Activated CD4-positive, CD25-positive, alpha-beta regulatory T cell treated with anti-CD3 and anti-CD28 coated beads, Interleukin-2, amount 50 U/mL, for 24 hours (primary cell): ENCODE measurements at regions not wholly inside any gene's neighbourhood (a gene's known extent, or its start where the extent isn't known, plus 50 kb on each side); places are given as distances from the start of the nearest gene placed in this dataset.
"Not testable (repeated sequence)": the region's sequence is repeated elsewhere in the genome, so short reads cannot be mapped to it uniquely, and the experiment has no call there.

ENCODE experiments used
- ATAC-seq, 2 donors: fragments of 150-1000 bp; cut with Tn5 transposase; one replicate each; pipeline ENCODE4 v1.10.0; 2021; ENCODE audit warnings: mild to moderate bottlenecking in 1 of 2, moderate library complexity in 1 of 2

DNA sequence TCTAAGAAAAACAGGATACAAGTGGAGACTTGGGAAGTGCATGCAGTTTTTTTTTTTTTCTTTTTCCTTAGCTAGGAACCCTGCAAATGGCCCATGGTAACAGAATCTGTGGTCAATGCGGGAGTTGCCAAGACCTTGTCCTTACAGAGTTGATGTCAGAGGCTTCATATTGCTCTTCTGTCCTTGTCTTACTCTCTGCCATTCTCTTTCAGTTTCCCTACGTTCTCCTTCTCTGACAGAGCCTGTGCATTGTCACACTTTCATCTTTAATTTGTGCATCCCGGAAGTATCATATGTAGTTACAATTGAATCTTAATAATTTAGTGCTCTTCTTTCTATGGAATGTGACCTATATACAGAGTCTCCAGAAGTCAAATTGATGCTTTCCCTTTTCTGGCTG lies 986.9 kb downstream of the TMEM121 start:
- ATAC-seq = no peak

DNA sequence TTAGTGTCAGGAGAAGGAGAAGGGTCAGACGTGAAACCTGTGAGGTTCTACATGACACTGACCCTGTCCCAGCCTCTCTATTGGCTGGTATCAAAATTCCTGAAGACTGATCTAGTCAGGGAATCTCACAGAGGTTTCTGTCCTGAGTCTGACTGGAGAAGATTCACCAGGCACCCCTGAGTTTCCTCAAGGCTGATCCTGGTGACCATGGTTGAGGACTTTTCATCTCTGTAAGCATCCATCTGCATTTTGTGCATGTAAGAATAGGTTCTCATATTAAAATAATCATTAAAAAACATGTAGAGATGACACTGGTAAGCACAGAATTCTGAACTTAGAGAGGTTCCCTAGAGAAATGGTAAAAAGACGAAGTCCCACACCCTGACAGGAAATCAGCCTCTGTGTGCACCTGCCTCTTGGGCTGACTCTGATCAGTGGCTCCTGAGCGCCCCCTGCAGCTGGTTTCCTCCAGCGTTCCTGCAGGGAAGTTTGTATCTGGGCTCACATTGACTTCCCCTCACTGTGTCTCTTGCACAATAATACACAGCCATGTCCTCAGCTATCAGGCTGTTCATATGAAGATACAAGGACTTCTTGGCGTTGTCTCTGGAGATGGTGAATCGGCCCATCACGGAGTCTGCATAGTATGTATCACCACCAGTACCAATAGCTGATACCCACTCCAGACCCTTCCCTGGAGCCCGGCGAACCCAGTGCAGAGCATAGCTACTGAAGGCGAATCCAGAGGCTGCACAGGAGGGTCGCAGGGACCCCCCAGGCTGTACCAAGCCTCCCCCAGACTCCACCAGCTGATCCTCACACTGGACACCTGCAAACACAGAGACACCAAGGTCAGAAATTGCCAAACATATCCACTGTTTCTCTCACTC lies 991.9 kb downstream of the TMEM121 start:
- ATAC-seq = peak; percentile 41 to 78

GRCh38 chr14:106522118-106522517 lies 995.7 kb downstream of the TMEM121 start:
- not testable (repeated sequence) for ATAC-seq

DNA sequence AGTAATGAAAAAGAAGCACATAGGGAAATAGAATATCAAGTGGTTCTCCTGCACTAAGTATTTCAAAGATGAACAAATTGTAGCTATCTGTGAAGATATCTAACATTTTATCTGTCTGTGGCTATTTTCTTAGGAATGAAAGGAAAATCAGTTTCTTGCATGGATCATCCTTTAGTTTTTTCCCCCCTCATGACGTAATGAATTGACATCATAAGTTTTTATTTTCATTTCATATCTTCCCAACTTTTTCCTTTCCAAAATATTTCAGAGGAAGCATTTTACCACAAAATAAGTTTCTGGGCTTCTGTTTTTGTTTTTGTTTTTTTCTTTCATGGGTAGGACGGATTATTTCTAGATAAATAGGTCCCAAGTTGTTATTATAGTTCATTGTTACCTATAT lies 996.6 kb downstream of the TMEM121 start:
- no peak for ATAC-seq

DNA sequence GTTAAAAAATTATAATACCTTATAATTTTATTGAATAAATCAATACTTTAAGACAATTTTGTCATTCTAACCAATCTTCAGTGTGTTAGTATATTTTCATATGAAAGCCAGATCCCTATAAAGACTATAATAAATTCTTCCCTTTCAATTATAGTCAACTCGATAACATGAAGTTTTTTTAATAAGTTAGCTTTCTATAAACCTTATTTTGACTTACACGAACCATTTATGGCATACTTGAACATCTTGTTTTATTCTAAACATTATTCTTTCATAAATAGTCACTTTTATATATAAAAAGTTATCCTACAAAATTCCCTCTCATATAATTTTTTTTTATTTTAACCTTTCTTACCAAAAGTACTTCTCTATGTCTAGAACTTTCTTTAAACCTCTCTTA lies 1002.3 kb downstream of the TMEM121 start:
- ATAC-seq = no peak

GRCh38 chr14:106530031-106530422 lies 1003.6 kb downstream of the TMEM121 start:
- ATAC-seq = no peak

GRCh38 chr14:106530423-106531107 lies 1004.2 kb downstream of the TMEM121 start:
- peak; percentile 68 to 89 for ATAC-seq

DNA sequence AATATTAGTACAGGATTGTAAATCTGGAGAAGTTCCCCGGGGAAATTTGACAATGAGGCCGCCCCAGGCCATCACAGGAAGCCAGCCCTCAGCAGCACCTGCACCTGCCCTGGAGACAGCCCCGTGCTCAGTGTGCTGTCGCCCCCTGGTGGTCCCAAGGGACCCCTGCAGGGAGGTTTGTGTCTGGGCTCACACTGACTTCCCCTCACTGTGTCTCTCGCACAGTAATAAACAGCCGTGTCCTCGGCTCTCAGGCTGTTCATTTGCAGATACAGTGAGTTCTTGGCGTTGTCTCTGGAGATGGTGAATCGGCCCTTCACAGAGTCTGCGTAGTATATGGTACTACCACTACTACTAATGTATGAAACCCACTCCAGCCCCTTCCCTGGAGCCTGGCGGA lies 1011.2 kb downstream of the TMEM121 start:
- not testable (repeated sequence) for ATAC-seq

DNA sequence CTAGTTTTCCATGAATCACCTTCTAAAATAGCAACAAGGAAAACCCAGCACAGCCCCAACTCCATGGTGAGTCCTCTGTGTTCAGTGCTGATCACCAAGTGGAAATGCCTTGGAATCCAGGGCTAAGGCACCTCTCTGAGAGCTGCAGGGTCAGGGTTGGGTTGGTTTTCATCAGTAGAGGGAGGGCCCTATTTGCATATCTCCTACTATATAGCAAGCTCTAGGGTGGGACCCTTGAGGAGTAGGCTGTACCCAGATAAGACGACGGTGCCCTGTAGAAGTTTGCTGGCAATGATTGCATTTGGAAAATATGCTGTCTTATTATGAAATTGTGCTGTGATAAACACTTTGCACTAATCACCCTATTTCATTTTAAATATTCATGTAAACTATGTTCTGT lies 1011.8 kb downstream of the TMEM121 start:
- no peak for ATAC-seq

- ATAC-seq = peak; percentile 44 to 50
These were observed 1021.5 kb downstream of the TMEM121 start for GRCh38 chr14:106547735-106548434.

GRCh38 chr14:106549064-106549463 lies 1022.7 kb downstream of the TMEM121 start:
- ATAC-seq = no peak

DNA sequence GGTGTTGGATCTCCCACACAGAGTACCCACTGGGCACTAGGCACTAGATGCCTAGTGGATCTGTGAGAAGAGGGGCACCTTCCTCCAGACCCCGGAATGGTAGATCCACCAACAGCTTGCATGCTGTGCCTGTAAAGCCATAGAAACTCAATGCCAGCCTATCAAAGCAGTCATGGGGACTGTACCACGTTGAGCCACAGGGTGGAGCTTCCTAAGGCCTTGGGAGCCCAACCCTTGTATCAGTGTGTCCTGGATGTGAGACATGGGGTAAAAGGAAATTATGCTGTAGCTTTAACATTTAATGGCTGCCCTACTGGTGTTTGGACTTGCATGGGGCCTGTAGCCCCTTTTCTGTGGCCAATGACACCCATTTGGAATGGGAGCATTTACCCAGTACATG lies 1024.9 kb downstream of the TMEM121 start:
- no peak for ATAC-seq

DNA sequence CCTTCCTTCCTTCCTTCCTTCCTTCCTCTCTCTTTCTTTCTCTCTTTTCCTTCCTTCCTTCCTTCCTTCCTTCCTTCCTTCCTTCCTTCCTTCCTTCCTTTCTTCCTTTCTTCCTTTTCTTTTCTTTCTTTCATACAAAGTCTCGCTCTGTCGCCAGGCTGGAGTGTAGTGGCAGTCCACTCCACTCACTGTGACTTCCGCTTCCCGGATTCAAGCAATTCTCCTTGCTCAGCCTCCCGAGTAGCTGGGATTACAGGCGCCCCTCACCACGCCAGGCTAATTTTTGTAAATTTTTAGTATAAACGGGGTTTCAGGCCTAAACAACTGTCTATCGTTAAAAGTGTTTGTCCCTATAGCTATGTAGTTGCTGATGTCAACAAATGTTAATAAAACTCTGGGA lies 1029.8 kb downstream of the TMEM121 start:
- ATAC-seq = not testable (repeated sequence)

GRCh38 chr14:106556665-106557289 lies 1030.4 kb downstream of the TMEM121 start:
- no peak for ATAC-seq

DNA sequence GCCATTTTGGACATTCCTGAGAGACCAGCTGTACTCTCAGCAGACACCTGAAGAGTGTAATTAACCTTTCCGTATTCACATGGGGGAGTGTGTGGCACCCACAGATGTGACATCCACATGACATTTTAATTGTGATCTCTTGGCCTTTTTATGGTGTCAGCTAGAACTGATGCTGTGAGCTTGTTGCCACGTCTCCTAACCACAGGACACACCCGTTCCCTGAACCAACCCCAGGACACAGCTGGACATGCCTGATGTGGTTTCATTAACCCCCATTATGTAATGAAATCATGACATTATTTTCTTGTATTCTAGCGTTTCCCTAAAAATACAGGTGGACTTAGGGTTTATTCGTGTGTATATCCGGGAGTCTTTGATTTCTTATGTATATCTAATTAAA lies 1036.1 kb downstream of the TMEM121 start:
- no peak for ATAC-seq

DNA sequence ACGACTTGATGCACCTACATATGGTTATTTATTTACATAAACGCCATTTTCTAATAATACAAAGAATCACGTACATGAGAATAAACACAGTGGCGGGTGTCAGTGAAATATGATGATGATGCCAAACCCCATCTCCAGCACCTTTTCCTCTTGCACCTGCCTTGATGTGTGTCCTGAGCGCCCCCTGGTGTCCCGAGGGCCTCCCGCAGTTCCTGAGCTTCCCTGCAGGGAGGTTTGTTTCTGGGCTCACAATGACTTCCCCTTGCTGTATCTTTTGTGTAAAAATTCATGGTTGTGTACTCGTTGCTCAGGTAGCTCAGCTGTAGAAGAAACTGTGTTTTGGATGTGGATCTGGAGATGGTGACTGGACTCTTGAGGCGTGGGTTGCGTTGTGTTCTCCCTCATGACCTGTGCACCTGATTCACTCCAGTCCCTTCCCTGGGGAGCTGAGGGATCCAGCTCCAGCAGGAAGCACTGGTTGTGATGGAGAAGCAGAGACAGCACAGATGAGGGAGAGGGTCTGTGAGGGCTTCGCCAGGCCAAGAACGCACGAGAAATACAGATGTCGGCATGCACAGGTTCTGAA lies 1037.8 kb downstream of the TMEM121 start:
- peak in 1 of 2 donors; percentile 55 for ATAC-seq

DNA sequence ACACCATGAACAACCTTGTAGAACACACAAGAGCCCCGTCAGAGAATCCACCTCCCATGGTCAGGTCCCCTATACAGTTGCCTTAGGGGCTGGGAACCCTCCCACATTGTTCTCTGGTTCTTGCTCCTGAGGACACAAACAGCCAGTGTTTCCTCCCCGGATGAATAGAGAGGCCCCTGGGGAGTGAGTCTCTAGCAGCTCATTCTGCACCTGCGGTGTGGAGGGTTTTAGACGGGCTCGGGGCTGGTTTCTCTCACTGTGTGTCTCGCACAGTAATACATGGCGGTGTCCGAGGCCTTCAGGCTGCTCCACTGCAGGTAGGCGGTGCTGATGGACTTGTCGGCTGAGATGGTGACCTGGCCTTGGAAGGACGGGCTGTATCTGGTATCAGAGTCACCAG lies 1052.1 kb downstream of the TMEM121 start:
- no peak for ATAC-seq

- no peak for ATAC-seq
These were observed 1052.7 kb downstream of the TMEM121 start for GRCh38 chr14:106579084-106579483.

DNA sequence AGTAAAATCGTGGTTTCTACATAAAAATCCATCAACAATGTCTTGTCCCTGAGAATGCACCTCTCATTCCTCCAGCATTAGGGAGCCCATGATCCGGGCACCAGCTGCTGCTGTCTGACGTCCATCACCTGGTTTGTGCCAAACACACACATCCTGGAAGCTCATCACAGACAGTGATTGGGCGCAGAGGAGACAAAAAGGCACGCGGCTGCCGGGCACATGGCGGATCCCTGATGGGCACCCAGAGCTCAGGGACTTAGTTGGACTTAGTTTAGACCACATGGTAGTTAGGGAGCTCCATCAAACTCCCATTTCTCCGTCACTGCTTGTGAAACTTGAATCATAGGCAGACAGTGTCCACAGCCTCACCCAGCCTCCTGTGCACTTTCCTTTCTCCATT lies 1059.3 kb downstream of the TMEM121 start:
- ATAC-seq = no peak

DNA sequence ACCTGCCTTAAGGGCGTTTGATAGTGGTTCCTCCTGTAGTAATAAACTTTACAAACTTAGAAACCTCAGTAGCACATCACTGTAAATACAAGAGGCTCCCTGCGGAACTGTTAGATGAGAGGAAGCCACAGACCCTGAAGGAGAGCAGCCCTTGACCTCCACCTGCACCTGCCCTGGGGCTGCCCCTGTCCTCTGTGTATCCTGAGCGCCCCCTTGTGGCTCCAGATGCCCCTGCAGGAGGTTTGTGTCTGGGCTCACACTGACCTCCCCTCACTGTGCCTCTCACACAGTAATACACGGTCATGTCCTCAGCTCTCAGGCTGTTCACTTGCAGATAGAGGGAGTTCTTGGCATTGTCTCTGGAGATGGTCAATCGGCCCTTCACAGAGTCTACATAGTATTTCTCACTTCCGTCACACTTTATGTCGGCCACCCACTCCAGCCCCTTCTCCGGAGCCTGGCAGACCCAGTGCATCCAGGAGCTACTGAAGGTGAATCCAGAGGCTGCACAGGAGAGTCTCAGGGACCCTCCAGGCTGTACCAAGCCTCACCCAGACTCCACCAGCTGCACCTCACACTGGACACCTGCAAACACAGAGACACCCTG lies 1059.8 kb downstream of the TMEM121 start:
- peak; percentile 55 to 65 for ATAC-seq

GRCh38 chr14:106591539-106591938 lies 1065.2 kb downstream of the TMEM121 start:
- ATAC-seq = not testable (repeated sequence)
